Loucy (cell line): ENCODE measurements at regions not wholly inside any gene's neighbourhood (a gene's known extent, or its start where the extent isn't known, plus 50 kb on each side); places are given as distances from the start of the nearest gene placed in this dataset.

Experiments used
- H2AFZ ChIP-seq: fragments of 200-600 bp; sonication (generic); 2 replicates; pipeline ENCODE4 v1.6.0; 2016; ENCODE audit warnings: antibody characterized with exemption, mild to moderate bottlenecking, low read length, moderate library complexity
- H3F3A ChIP-seq: fragments of 200-600 bp; 2 replicates; pipeline ENCODE4 v1.6.0; 2016; ENCODE audit warnings: antibody characterized with exemption, low read depth, mild to moderate bottlenecking
- H3K27me3 ChIP-seq: fragments of 200-600 bp; sonication (generic); 2 replicates; pipeline ENCODE4 v1.6.1; 2014; ENCODE audit warnings: low read length, mild to moderate bottlenecking; ENCODE audit not compliant: insufficient read depth, poor library complexity, severe bottlenecking
- H3K36me3 ChIP-seq: fragments of 200-600 bp; sonication (generic); 2 replicates; pipeline ENCODE4 v1.6.1; 2016; ENCODE audit warnings: low read length; ENCODE audit not compliant: insufficient read depth
- H3K4me1 ChIP-seq: fragments of 200-600 bp; sonication (generic); 2 replicates; pipeline ENCODE4 v1.5.1; 2014; ENCODE audit warnings: low read length, mild to moderate bottlenecking; ENCODE audit not compliant: insufficient read depth, poor library complexity, severe bottlenecking
- H3K4me2 ChIP-seq: fragments of 200-600 bp; sonication (generic); 2 replicates; pipeline ENCODE4 v1.6.0; 2014; ENCODE audit warnings: antibody characterized with exemption, low read length, low read depth, mild to moderate bottlenecking; ENCODE audit not compliant: poor library complexity, severe bottlenecking
- H3K4me3 ChIP-seq: fragments of 200-600 bp; sonication (generic); 2 replicates; pipeline ENCODE4 v1.5.1; 2014; ENCODE audit warnings: low read length, mild to moderate bottlenecking, mixed read lengths; ENCODE audit not compliant: poor library complexity, severe bottlenecking
- H3K79me2 ChIP-seq: fragments of 200-600 bp; sonication (generic); 2 replicates; pipeline ENCODE4 v1.6.1; 2014; ENCODE audit warnings: low read length; ENCODE audit not compliant: insufficient read depth
- H3K9ac ChIP-seq: fragments of 200-600 bp; sonication (generic); 2 replicates; pipeline ENCODE4 v1.6.0; 2014; ENCODE audit warnings: mild to moderate bottlenecking, low read depth, low read length, moderate library complexity; ENCODE audit not compliant: poor library complexity, severe bottlenecking
- H3K9me2 ChIP-seq: fragments of 200-600 bp; sonication (generic); replicated peaks from 2 replicates; pipeline ENCODE4 v1.6.1; 2016; ENCODE audit warnings: low read depth, low read length, mixed read lengths
- H3K9me3 ChIP-seq: fragments of 200-600 bp; sonication (generic); 2 replicates; pipeline ENCODE4 v1.6.1; 2014; ENCODE audit warnings: mild to moderate bottlenecking, antibody characterized with exemption, low read length, low read depth; ENCODE audit not compliant: insufficient read depth
- H4K20me1 ChIP-seq: fragments of 200-600 bp; sonication (generic); 2 replicates; pipeline ENCODE4 v1.6.0; 2014; ENCODE audit warnings: antibody characterized with exemption, low read length, mild to moderate bottlenecking; ENCODE audit not compliant: insufficient read depth, poor library complexity, severe bottlenecking
- EZH2phosphoT487 ChIP-seq: fragments of 200-600 bp; IDR thresholded peaks from 2 replicates; pipeline ENCODE4 v1.6.1; 2018; ENCODE audit warnings: antibody characterized with exemption, mild to moderate bottlenecking, moderate library complexity, borderline replicate concordance
- TF ChIP-seq, protein P1 (sequence below): fragments of 200-600 bp; sonication (generic); conservative IDR thresholded peaks from 2 replicates; pipeline ENCODE4 v1.5.1; 2014; ENCODE audit warnings: mild to moderate bottlenecking, antibody characterized with exemption, low read length

DNA sequence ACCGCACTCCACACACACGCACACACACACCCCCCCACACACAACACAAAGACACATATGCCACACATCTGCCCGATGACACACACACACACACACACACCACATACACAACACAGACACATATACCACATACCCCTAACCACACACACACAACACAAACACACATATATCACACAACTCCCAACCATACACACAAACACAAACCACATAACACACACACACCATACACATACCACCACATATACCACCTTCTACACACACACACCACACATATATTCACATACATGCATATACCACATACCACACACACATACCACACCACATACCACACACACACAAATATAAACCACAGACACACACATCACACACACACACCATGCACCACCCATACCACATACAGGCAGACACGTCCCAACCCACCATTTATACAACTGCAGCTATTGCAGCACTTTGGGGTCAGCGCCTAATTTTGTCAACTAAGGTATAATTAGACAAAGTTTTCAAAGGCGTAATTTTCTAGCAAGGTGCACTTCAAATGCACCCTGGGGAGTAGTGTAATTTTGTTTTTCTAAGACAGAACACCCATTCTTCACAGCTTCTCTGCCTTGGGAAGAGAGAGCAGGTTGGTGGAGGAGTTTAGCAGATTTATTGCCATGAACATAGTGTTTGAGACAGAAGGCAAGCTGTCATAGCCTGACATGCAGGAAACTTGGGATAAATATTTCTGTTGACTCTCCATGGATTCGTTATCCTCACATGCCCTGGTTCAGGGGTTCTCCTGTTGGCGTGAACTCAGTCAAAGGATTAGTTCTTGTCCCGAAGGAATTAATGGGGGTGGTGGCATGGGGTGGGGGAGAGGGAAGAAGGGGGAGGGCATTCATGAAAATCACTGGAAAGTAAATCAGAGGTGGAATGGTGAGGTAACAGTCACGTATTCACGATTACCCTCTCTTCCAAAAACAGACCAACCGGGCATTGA lies 416.1 kb downstream of the LPIN1 start:
- no peak for TF ChIP-seq EZH2phosphoT487
- TF ChIP-seq, protein P1, sequence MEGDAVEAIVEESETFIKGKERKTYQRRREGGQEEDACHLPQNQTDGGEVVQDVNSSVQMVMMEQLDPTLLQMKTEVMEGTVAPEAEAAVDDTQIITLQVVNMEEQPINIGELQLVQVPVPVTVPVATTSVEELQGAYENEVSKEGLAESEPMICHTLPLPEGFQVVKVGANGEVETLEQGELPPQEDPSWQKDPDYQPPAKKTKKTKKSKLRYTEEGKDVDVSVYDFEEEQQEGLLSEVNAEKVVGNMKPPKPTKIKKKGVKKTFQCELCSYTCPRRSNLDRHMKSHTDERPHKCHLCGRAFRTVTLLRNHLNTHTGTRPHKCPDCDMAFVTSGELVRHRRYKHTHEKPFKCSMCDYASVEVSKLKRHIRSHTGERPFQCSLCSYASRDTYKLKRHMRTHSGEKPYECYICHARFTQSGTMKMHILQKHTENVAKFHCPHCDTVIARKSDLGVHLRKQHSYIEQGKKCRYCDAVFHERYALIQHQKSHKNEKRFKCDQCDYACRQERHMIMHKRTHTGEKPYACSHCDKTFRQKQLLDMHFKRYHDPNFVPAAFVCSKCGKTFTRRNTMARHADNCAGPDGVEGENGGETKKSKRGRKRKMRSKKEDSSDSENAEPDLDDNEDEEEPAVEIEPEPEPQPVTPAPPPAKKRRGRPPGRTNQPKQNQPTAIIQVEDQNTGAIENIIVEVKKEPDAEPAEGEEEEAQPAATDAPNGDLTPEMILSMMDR = no peak
- Histone ChIP-seq H3K9ac (no peak overlapping the region), H3K36me3 (no peaks in the 10 kb centered on the region), H4K20me1 (no peaks in the 10 kb centered on the region), H3F3A (no peaks in the 10 kb centered on the region), H3K4me2 (no peak overlapping the region), H3K9me3 (no peaks in the 10 kb centered on the region), H3K4me1 (peaks cover 4% of the 10 kb centered on the region), H3K9me2 (no peaks in the 10 kb centered on the region), H3K4me3 (no peak overlapping the region), H3K27me3 (no peaks in the 10 kb centered on the region), H3K79me2 (no peaks in the 10 kb centered on the region), H2AFZ (no peak overlapping the region)

DNA sequence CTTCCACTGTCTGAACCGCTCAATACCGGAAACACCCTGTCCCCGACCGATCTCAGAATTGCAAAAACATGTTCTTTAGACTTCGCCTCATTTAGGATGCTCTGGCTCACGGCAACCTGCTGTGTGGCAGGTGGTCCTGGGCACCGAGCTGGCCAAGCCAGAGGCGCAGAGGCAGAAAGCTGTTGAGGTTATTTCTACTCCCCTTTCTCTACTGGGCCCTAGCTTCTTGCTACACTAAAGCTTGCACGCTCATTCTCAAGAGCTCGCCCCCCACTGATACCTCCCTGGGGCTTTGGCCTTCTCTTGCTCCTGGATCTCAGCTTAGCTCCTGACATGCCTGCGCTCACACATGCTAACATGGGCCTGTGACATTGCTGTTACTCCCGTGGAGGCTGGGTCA lies 417.4 kb downstream of the LPIN1 start:
- Histone ChIP-seq H3K4me1 (peaks cover 17% of the 10 kb centered on the region), H3K36me3 (no peaks in the 10 kb centered on the region), H3K4me3 (no peak overlapping the region), H4K20me1 (no peaks in the 10 kb centered on the region), H3K9me2 (no peaks in the 10 kb centered on the region), H3K9me3 (no peaks in the 10 kb centered on the region), H3K9ac (no peak overlapping the region), H3F3A (no peaks in the 10 kb centered on the region), H2AFZ (no peak overlapping the region), H3K27me3 (no peaks in the 10 kb centered on the region), H3K79me2 (no peaks in the 10 kb centered on the region), H3K4me2 (no peak overlapping the region)
- TF ChIP-seq, protein P1 = no peak
- TF ChIP-seq EZH2phosphoT487 = no peak

DNA sequence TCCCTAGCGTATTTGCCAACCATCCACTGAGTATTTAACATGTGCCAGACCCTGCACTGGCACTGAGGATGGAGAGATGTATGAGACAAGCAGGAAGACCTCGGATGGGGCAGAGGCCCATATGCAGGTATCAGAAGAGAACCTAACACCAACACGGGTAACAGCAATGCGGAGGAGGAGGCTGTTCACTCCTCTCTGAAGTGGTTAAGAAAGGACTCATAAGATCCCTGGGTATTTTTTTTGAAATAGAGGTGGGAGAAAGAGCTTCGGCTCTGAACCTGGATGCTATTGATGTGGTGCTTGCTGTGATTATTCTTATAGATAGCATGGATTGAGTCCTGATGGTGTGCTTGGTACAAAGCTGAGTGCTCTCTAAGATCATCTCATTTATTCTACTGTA lies 418.3 kb downstream of the LPIN1 start:
- no peak overlapping the region for H3K9ac ChIP-seq
- H4K20me1 ChIP-seq = no peaks in the 10 kb centered on the region
- no peak for TF ChIP-seq EZH2phosphoT487
- TF ChIP-seq, protein P1 = no peak
- no peaks in the 10 kb centered on the region for H3F3A ChIP-seq
- H3K4me3 ChIP-seq = no peak overlapping the region
- no peaks in the 10 kb centered on the region for H3K27me3 ChIP-seq
- no peaks in the 10 kb centered on the region for H3K9me3 ChIP-seq
- no peaks in the 10 kb centered on the region for H3K9me2 ChIP-seq
- no peaks in the 10 kb centered on the region for H3K79me2 ChIP-seq
- H2AFZ ChIP-seq = no peak overlapping the region
- H3K36me3 ChIP-seq = no peaks in the 10 kb centered on the region
- no peak overlapping the region for H3K4me2 ChIP-seq
- peaks cover 25% of the 10 kb centered on the region for H3K4me1 ChIP-seq
